ENCODE measurements at regions not wholly inside any gene's neighbourhood (a gene's known extent, or its start where the extent isn't known, plus 50 kb on each side); places are given as distances from the start of the nearest gene placed in this dataset.

GRCh38 chr4:111228874-111229273 lies 606.0 kb upstream of the PITX2 start:
- no peak for TF ChIP-seq CTCF (IDR thresholded peaks at IDR 0.05; ENCODE audit: low read depth, low read length, missing control alignments)
- no peak overlapping the region for H3K4me3 ChIP-seq (replicated peaks; ENCODE audit: low read depth, low read length)
- DNase-seq (ENCODE audit: extremely low read depth, low read depth) = no peak

- TF ChIP-seq CTCF (IDR thresholded peaks at IDR 0.05; ENCODE audit: low read depth, low read length, missing control alignments) = no peak
- DNase-seq (ENCODE audit: extremely low read depth, low read depth) = no peak
- H3K4me3 ChIP-seq (replicated peaks; ENCODE audit: low read depth, low read length) = no peak overlapping the region
Measured at GRCh38 chr4:111230265-111230664, 607.4 kb upstream of the PITX2 start.

GRCh38 chr4:111231281-111231680 lies 608.4 kb upstream of the PITX2 start:
- TF ChIP-seq CTCF (IDR thresholded peaks at IDR 0.05; ENCODE audit: low read depth, low read length, missing control alignments) = no peak
- DNase-seq (ENCODE audit: extremely low read depth, low read depth) = no peak

GRCh38 chr4:111234939-111235338 lies 612.1 kb upstream of the PITX2 start:
- no peak for DNase-seq (ENCODE audit: extremely low read depth, low read depth)
- TF ChIP-seq CTCF (IDR thresholded peaks at IDR 0.05; ENCODE audit: low read depth, low read length, missing control alignments) = no peak

More at GRCh38 chr4:111231281-111231680, 608.4 kb upstream of the PITX2 start:
- H3K4me3 ChIP-seq (replicated peaks; ENCODE audit: low read depth, low read length) = no peak overlapping the region

GRCh38 chr4:111263836-111264235 lies 641.0 kb upstream of the PITX2 start:
- no peak for TF ChIP-seq CTCF (IDR thresholded peaks at IDR 0.05; ENCODE audit: low read depth, low read length, missing control alignments)
- H3K4me3 ChIP-seq (replicated peaks; ENCODE audit: low read depth, low read length) = no peak overlapping the region
- no peak for DNase-seq (ENCODE audit: extremely low read depth, low read depth)

More at GRCh38 chr4:111234939-111235338, 612.1 kb upstream of the PITX2 start:
- no peak overlapping the region for H3K4me3 ChIP-seq (replicated peaks; ENCODE audit: low read depth, low read length)

GRCh38 chr4:111266937-111267336 lies 644.1 kb upstream of the PITX2 start:
- no peak overlapping the region for H3K4me3 ChIP-seq (replicated peaks; ENCODE audit: low read depth, low read length)
- TF ChIP-seq CTCF (IDR thresholded peaks at IDR 0.05; ENCODE audit: low read depth, low read length, missing control alignments) = no peak
- no peak for DNase-seq (ENCODE audit: extremely low read depth, low read depth)

- H3K4me3 ChIP-seq (replicated peaks; ENCODE audit: low read depth, low read length) = no peak overlapping the region
- TF ChIP-seq CTCF (IDR thresholded peaks at IDR 0.05; ENCODE audit: low read depth, low read length, missing control alignments) = no peak
- no peak for DNase-seq (ENCODE audit: extremely low read depth, low read depth)
Measured at GRCh38 chr4:111267786-111268185, 644.9 kb upstream of the PITX2 start.

Measured in HFF-Myc (cell line).